GM12864 (cell line): ENCODE measurements at regions not wholly inside any gene's neighbourhood (a gene's known extent, or its start where the extent isn't known, plus 50 kb on each side); places are given as distances from the start of the nearest gene placed in this dataset.

Experiments
- DNase-seq: peaks from one replicate; pipeline ENCODE4 v3.0.0-alpha.2; 2011; ENCODE audit warnings: low read depth
- H3K4me3 ChIP-seq: 2 replicates; pipeline ENCODE4 v1.5.1; 2011; ENCODE audit warnings: mild to moderate bottlenecking, low read depth, low read length, control low read depth
- CTCF ChIP-seq: IDR thresholded peaks from 2 replicates; pipeline ENCODE4 v1.5.1; 2011; ENCODE audit warnings: low read depth, mild to moderate bottlenecking, moderate library complexity, low read length, control low read depth, inconsistent platforms; ENCODE audit errors: missing control alignments

- TF ChIP-seq CTCF = no peak
- no peak for DNase-seq
- no peak overlapping the region for H3K4me3 ChIP-seq
Observed at GRCh38 chr6:170163405-170164170, 127.3 kb downstream of the DLL1 start.

- DNase-seq = no peak
- TF ChIP-seq CTCF = no peak
- no peak overlapping the region for H3K4me3 ChIP-seq
Observed at GRCh38 chr6:170162775-170163404, 128.0 kb downstream of the DLL1 start.

- no peak for DNase-seq
- no peak for TF ChIP-seq CTCF
- no peak overlapping the region for H3K4me3 ChIP-seq
Observed at GRCh38 chr6:170162011-170162774, 128.7 kb downstream of the DLL1 start.

GRCh38 chr6:170160628-170161611 lies 130.0 kb downstream of the DLL1 start:
- TF ChIP-seq CTCF = no peak
- H3K4me3 ChIP-seq = no peak overlapping the region

GRCh38 chr6:170160031-170160627 lies 130.7 kb downstream of the DLL1 start:
- no peak overlapping the region for H3K4me3 ChIP-seq
- DNase-seq = no peak
- no peak for TF ChIP-seq CTCF

More at GRCh38 chr6:170160628-170161611, 130.0 kb downstream of the DLL1 start:
- DNase-seq = no peak
